ENCODE measurements at regions not wholly inside any gene's neighbourhood (a gene's known extent, or its start where the extent isn't known, plus 50 kb on each side); places are given as distances from the start of the nearest gene placed in this dataset.

GRCh38 chr9:118809160-118809625 lies 560.0 kb downstream of the BRINP1 start:
- no peak overlapping the region for H3K4me3 Mint-ChIP-seq (ENCODE audit: unreplicated experiment)
- no peak overlapping the region for H3K4me3 ChIP-seq (ENCODE audit: insufficient read depth, low read depth, low read length)
- no peak overlapping the region for H2AFZ ChIP-seq (ENCODE audit: low read depth, low read length)

GRCh38 chr9:118829334-118829733 lies 539.9 kb downstream of the BRINP1 start:
- no peak overlapping the region for H3K4me3 ChIP-seq (ENCODE audit: insufficient read depth, low read depth, low read length)
- no peaks in the 10 kb centered on the region for H3K27me3 Mint-ChIP-seq (ENCODE audit: low read depth, unreplicated experiment)
- H3K27me3 ChIP-seq (ENCODE audit: insufficient read depth, low read length), result no peaks in the 10 kb centered on the region
- no peak overlapping the region for H2AFZ ChIP-seq (ENCODE audit: low read depth, low read length)
- TF ChIP-seq CTCF (IDR thresholded peaks at IDR 0.05; ENCODE audit: insufficient read depth, low read depth, low read length) (peak; percentile 24), EZH2 (IDR thresholded peaks at IDR 0.05; ENCODE audit: insufficient read depth, low read length) (no peak)
- H3K9me3 Mint-ChIP-seq (ENCODE audit: unreplicated experiment), result no peaks in the 10 kb centered on the region
- no peak overlapping the region for H3K4me2 ChIP-seq (ENCODE audit: low read length)
- no peaks in the 10 kb centered on the region for H3K9me3 ChIP-seq (ENCODE audit: insufficient read depth, low read depth, low read length)
- no peaks in the 10 kb centered on the region for H3K4me1 Mint-ChIP-seq (ENCODE audit: low read depth, unreplicated experiment)
- no peaks in the 10 kb centered on the region for H3K79me2 ChIP-seq (ENCODE audit: insufficient read depth, low read length)
- no peak overlapping the region for H3K9ac ChIP-seq (ENCODE audit: low read length)
- DNase-seq (ENCODE audit: low read depth), result peak; percentile 8
- no peak overlapping the region for H3K27ac ChIP-seq (ENCODE audit: low read depth, low read length)
- no peak overlapping the region for H3K4me3 Mint-ChIP-seq (ENCODE audit: unreplicated experiment)
- FAIRE-seq, result no peak
- no peak overlapping the region for H3K27ac Mint-ChIP-seq (ENCODE audit: unreplicated experiment)
- H4K20me1 ChIP-seq (ENCODE audit: insufficient read depth, low read length), result no peaks in the 10 kb centered on the region
- no peaks in the 10 kb centered on the region for H3K4me1 ChIP-seq (ENCODE audit: insufficient read depth, low read length)
- no peaks in the 10 kb centered on the region for H3K36me3 ChIP-seq (ENCODE audit: insufficient read depth, low read length)
- no peaks in the 10 kb centered on the region for H3K36me3 Mint-ChIP-seq (ENCODE audit: low read depth, unreplicated experiment)

More at GRCh38 chr9:118809160-118809625, 560.0 kb downstream of the BRINP1 start:
- Histone ChIP-seq H4K20me1 (ENCODE audit: insufficient read depth, low read length) (no peaks in the 10 kb centered on the region), H3K27me3 (ENCODE audit: insufficient read depth, low read length) (no peaks in the 10 kb centered on the region), H3K9ac (ENCODE audit: low read length) (no peak overlapping the region), H3K4me1 (ENCODE audit: insufficient read depth, low read length) (no peaks in the 10 kb centered on the region), H3K9me3 (ENCODE audit: insufficient read depth, low read depth, low read length) (no peaks in the 10 kb centered on the region), H3K36me3 (ENCODE audit: insufficient read depth, low read length) (no peaks in the 10 kb centered on the region), H3K79me2 (ENCODE audit: insufficient read depth, low read length) (no peaks in the 10 kb centered on the region), H3K4me2 (ENCODE audit: low read length) (no peak overlapping the region), H3K27ac (ENCODE audit: low read depth, low read length) (no peak overlapping the region)
- DNase-seq (ENCODE audit: low read depth) (no peak), FAIRE-seq (no peak)
- Mint-ChIP-seq H3K36me3 (ENCODE audit: low read depth, unreplicated experiment) (no peaks in the 10 kb centered on the region), H3K9me3 (ENCODE audit: unreplicated experiment) (peaks cover 3% of the 10 kb centered on the region), H3K27me3 (ENCODE audit: low read depth, unreplicated experiment) (peaks cover 2% of the 10 kb centered on the region), H3K4me1 (ENCODE audit: low read depth, unreplicated experiment) (no peaks in the 10 kb centered on the region), H3K27ac (ENCODE audit: unreplicated experiment) (no peak overlapping the region)
- TF ChIP-seq EZH2 (IDR thresholded peaks at IDR 0.05; ENCODE audit: insufficient read depth, low read length) (no peak), CTCF (IDR thresholded peaks at IDR 0.05; ENCODE audit: insufficient read depth, low read depth, low read length) (no peak)

- Mint-ChIP-seq H3K4me1 (ENCODE audit: low read depth, unreplicated experiment) (no peaks in the 10 kb centered on the region), H3K27ac (ENCODE audit: unreplicated experiment) (no peak overlapping the region), H3K27me3 (ENCODE audit: low read depth, unreplicated experiment) (no peaks in the 10 kb centered on the region), H3K36me3 (ENCODE audit: low read depth, unreplicated experiment) (no peaks in the 10 kb centered on the region), H3K4me3 (ENCODE audit: unreplicated experiment) (no peak overlapping the region), H3K9me3 (ENCODE audit: unreplicated experiment) (no peaks in the 10 kb centered on the region)
- DNase-seq (ENCODE audit: low read depth) (no peak), FAIRE-seq (no peak)
- Histone ChIP-seq H2AFZ (ENCODE audit: low read depth, low read length) (no peak overlapping the region), H3K4me2 (ENCODE audit: low read length) (no peak overlapping the region), H3K9me3 (ENCODE audit: insufficient read depth, low read depth, low read length) (no peaks in the 10 kb centered on the region), H3K9ac (ENCODE audit: low read length) (no peak overlapping the region), H3K27ac (ENCODE audit: low read depth, low read length) (no peak overlapping the region), H4K20me1 (ENCODE audit: insufficient read depth, low read length) (no peaks in the 10 kb centered on the region), H3K4me3 (ENCODE audit: insufficient read depth, low read depth, low read length) (no peak overlapping the region), H3K27me3 (ENCODE audit: insufficient read depth, low read length) (no peaks in the 10 kb centered on the region), H3K4me1 (ENCODE audit: insufficient read depth, low read length) (no peaks in the 10 kb centered on the region), H3K36me3 (ENCODE audit: insufficient read depth, low read length) (no peaks in the 10 kb centered on the region), H3K79me2 (ENCODE audit: insufficient read depth, low read length) (no peaks in the 10 kb centered on the region)
- TF ChIP-seq CTCF (IDR thresholded peaks at IDR 0.05; ENCODE audit: insufficient read depth, low read depth, low read length) (no peak), EZH2 (IDR thresholded peaks at IDR 0.05; ENCODE audit: insufficient read depth, low read length) (no peak)
Measured at GRCh38 chr9:118832371-118832770, 536.9 kb downstream of the BRINP1 start.

All from astrocyte (in vitro differentiated cells and primary cell).